ENCODE measurements at regions not wholly inside any gene's neighbourhood (a gene's known extent, or its start where the extent isn't known, plus 50 kb on each side); places are given as distances from the start of the nearest gene placed in this dataset.

- no peak for TF ChIP-seq EP300 (IDR thresholded peaks at IDR 0.05; ENCODE audit: borderline replicate concordance)
- no peak for TF ChIP-seq YY1 (IDR thresholded peaks at IDR 0.05; ENCODE audit: low read depth)
Observed at GRCh38 chr2:234661175-234661574, 164.3 kb upstream of the ARL4C start.
